ENCODE measurements at regions not wholly inside any gene's neighbourhood (a gene's known extent, or its start where the extent isn't known, plus 50 kb on each side); places are given as distances from the start of the nearest gene placed in this dataset.

DNA sequence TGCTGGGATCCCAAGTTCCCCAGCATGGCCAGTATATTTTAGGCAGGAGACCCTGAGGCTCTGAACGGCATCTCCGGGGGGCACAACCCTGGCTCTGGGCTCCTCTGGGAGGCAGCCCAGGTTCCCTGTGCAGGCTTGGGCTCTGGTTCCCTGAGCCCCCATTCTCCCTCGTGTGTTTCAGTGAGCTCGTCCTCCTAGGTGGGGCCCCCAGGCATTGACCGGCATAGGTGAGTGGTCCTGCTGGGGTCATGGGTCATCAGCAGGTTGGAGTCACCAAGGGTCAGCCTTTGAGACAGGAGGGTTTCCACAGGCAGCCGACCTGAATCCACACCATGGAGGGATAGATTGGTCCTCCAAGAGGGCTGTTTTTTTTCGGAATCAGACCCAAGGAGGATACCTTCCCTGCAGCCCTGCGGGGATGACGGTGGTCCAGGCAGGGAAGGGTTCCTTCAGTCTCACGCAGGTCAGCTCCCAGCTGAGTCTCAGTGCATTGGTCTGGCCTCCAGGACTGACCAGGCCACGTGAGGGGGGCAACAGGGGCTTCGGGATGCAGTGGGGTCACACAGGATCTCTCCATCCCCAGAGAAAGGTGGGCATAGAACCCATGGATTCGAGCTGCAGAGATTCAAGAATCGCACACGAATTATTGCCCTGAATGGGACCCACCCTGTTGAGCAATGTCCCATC lies 226.0 kb downstream of the SNRPN start:
- Histone ChIP-seq H3K4me1 (replicated peaks in 1 of 4; ENCODE audit: control insufficient read depth in 3 of 4, insufficient read depth in 4 of 4, low read length in 3 of 4) (no peaks in the 10 kb centered on the region), H2AFZ (ENCODE audit: low read length) (no peak overlapping the region), H2BK5ac (ENCODE audit: low read depth, low read length) (no peak overlapping the region), H3K79me1 (ENCODE audit: low read depth, low read length) (no peaks in the 10 kb centered on the region), H2BK15ac (ENCODE audit: low read length) (no peak overlapping the region), H4K20me1 (replicated peaks in 1 of 2; ENCODE audit: control insufficient read depth in 1 of 2, insufficient read depth in 2 of 2, low read length in 2 of 2) (no peaks in the 10 kb centered on the region), H3K79me2 (ENCODE audit: control insufficient read depth in 1 of 2, insufficient read depth in 2 of 2, low read length in 2 of 2) (no peaks in the 10 kb centered on the region), H3K4me2 (ENCODE audit: insufficient read depth in 1 of 2, low read depth in 2 of 2, low read length in 2 of 2) (no peak overlapping the region), H3K27ac (ENCODE audit: low read depth, low read length) (no peak overlapping the region), H3K9ac (replicated peaks in 1 of 4; ENCODE audit: extremely low read depth in 1 of 4, low read depth in 3 of 4, low read length in 3 of 4) (no peak overlapping the region), H3K4ac (replicated peaks; ENCODE audit: insufficient read length, low read depth, low read length) (no peak overlapping the region), H4K8ac (ENCODE audit: extremely low read depth, insufficient read depth, low read length) (no peak overlapping the region), H2BK12ac (ENCODE audit: low read depth, low read length) (no peak overlapping the region), H3K14ac (ENCODE audit: insufficient read length) (no peak overlapping the region), H3K56ac (replicated peaks; ENCODE audit: insufficient read length, low read depth, low read length) (no peak overlapping the region), H4K5ac (ENCODE audit: insufficient read length, low read depth, low read length) (no peak overlapping the region), H4K91ac (replicated peaks; ENCODE audit: insufficient read length, low read length) (no peak overlapping the region), H3K27me3 (replicated peaks in 1 of 4; ENCODE audit: control insufficient read depth in 3 of 4, extremely low read depth in 1 of 4, insufficient read depth in 3 of 4, low read length in 3 of 4) (no peaks in the 10 kb centered on the region), H2BK120ac (replicated peaks; ENCODE audit: low read depth, low read length) (no peak overlapping the region), H3K18ac (ENCODE audit: extremely low read depth, low read length) (no peak overlapping the region), H3K23me2 (ENCODE audit: low read depth, low read length) (no peaks in the 10 kb centered on the region), H3K36me3 (ENCODE audit: control insufficient read depth in 2 of 4, insufficient read depth in 4 of 4, low read length in 3 of 4) (no peaks in the 10 kb centered on the region), H2AK5ac (ENCODE audit: low read depth, low read length) (no peak overlapping the region), H3K23ac (ENCODE audit: insufficient read length) (no peak overlapping the region), H2BK20ac (ENCODE audit: low read length) (no peak overlapping the region), H3K4me3 (ENCODE audit: extremely low read depth in 1 of 4, insufficient read depth in 2 of 4, low read depth in 3 of 4, low read length in 4 of 4) (no peak overlapping the region), H3K9me3 (ENCODE audit: insufficient read depth in 2 of 2, low read depth in 1 of 2, low read length in 1 of 2) (peaks cover 75 to 95% of the 10 kb centered on the region in 2 experiments)
- 85% methylated on average over 15 of the region's 15 CpGs; no CpG with 5 or more reads in 1 of the 2 experiments for WGBS, 2 experiments (ENCODE audit: extremely low coverage in 1 of 2, insufficient coverage in 1 of 2, insufficient read length in 1 of 2, insufficient replicate concordance in 2 of 2, low coverage in 1 of 2, low lambda C conversion rate in 2 of 2, missing lambda C conversion rate in 1 of 2)
- POLR2A ChIA-PET (ENCODE audit: partially characterized antibody) = no interaction called here
- FAIRE-seq = no peak
- CTCF ChIA-PET (ENCODE audit: partially characterized antibody) = interaction anchor here (0.8 to 1.3 kb wide), 2 partner anchors 8 to 93 kb away, joined by 3 read pairs; no protein-coding TSS in a partner anchor
- no peak for DNase-seq (ENCODE audit: low read depth in 1 of 2, low spot score in 2 of 2)
- TF ChIP-seq TBP (IDR thresholded peaks at IDR 0.05; ENCODE audit: low read depth, low read length) (no peak), HDAC2 (IDR thresholded peaks at IDR 0.05; ENCODE audit: borderline replicate concordance in 1 of 2, low read depth in 2 of 2, low read length in 2 of 2) (no peak), RNF2 (IDR thresholded peaks at IDR 0.05; ENCODE audit: borderline replicate concordance, low read depth, low read length, missing control alignments, poor library complexity, severe bottlenecking) (no peak), GTF2F1 (IDR thresholded peaks at IDR 0.05; ENCODE audit: borderline replicate concordance, low read depth, low read length) (no peak), NANOG (IDR thresholded peaks at IDR 0.05; ENCODE audit: insufficient read depth, low read depth, low read length, poor library complexity, severe bottlenecking) (no peak)
